A549 (cell line): ENCODE measurements at regions not wholly inside any gene's neighbourhood (a gene's known extent, or its start where the extent isn't known, plus 50 kb on each side); places are given as distances from the start of the nearest gene placed in this dataset.

ENCODE experiments used
- ATAC-seq, 2 experiments: fragments of 200-7000 bp in 1 of 2; fragments of >200 bp in 1 of 2; cut with Nextera tagmentation in 1 of 2; cut with Tn5 transposase in 1 of 2; 3 replicates each; pipeline versions ENCODE4 v1.8.0 to v1.9.1; 2018 to 2020; ENCODE audit warnings: mild to moderate bottlenecking in 1 of 2, moderate library complexity in 1 of 2
- CTCF ChIA-PET: fragments of 300-600 bp; sonication (Branson Sonifier 250); formaldehyde crosslinking; extraction: SDS; loops from one replicate; lab custom pipeline; 2021; ENCODE audit warnings: antibody characterized with exemption, inconsistent platforms; lab: Yijun Ruan, JAX
- POLR2A ChIA-PET: fragments of 350-600 bp; formaldehyde crosslinking; extraction: SDS; loops from one replicate; lab custom pipeline; 2021; ENCODE audit warnings: antibody characterized with exemption, inconsistent platforms; lab: Yijun Ruan, JAX
- DNase-seq, 2 experiments: peaks; one replicate each; pipeline versions ENCODE4 v3.0.0 to v3.0.0-alpha.2; 2011 to 2016; ENCODE audit warnings: low read depth in 1 of 2, low spot score in 1 of 2
- FAIRE-seq: peaks from 2 replicates; lab custom pipeline; 2011; peaks lifted over from hg19 to GRCh38; lab: Jason Lieb, UNC
- H3K27ac ChIP-seq, 2 experiments: fragments of >200 bp; sonication (Bioruptor Twin); formaldehyde crosslinking; 3 replicates each; pipeline ENCODE4 v1.5.1; 2016 to 2017
- H3K4me1 ChIP-seq: fragments of >200 bp; sonication (Bioruptor Twin); formaldehyde crosslinking; 3 replicates; pipeline ENCODE4 v1.6.1; 2016
- H3K4me2 ChIP-seq: fragments of >200 bp; sonication (Bioruptor Twin); formaldehyde crosslinking; 3 replicates; pipeline ENCODE4 v1.6.1; 2016
- H3K4me3 ChIP-seq: fragments of >200 bp; sonication (Bioruptor Twin); formaldehyde crosslinking; 3 replicates; pipeline ENCODE4 v1.5.1; 2016
- H3K9me3 ChIP-seq: fragments of >200 bp; sonication (Bioruptor Twin); formaldehyde crosslinking; 3 replicates; pipeline ENCODE4 v1.6.1; 2016
- BHLHE40 ChIP-seq: IDR thresholded peaks from 2 replicates; pipeline ENCODE4 v1.6.1; 2012; ENCODE audit warnings: low read depth, low read length, inconsistent platforms
- CBX8 ChIP-seq: fragments of 200-600 bp; sonication (generic); IDR thresholded peaks from 2 replicates; pipeline ENCODE4 v1.6.1; 2016
- CEBPB ChIP-seq, 2 experiments: fragments of >200 bp in 1 of 2; sonication (Bioruptor Twin) in 1 of 2; formaldehyde crosslinking in 1 of 2; IDR thresholded peaks; 2 replicates each; pipeline ENCODE4 v1.6.1; 2012 to 2016
- CHD4 ChIP-seq: fragments of 200-600 bp; sonication (generic); IDR thresholded peaks from 2 replicates; pipeline ENCODE4 v1.6.1; 2016; ENCODE audit warnings: antibody characterized with exemption, mild to moderate bottlenecking, borderline replicate concordance
- EP300 ChIP-seq, 2 experiments: fragments of >200 bp; sonication (Bioruptor Twin); formaldehyde crosslinking; IDR thresholded peaks; 2 replicates in 1 of 2; 3 replicates in 1 of 2; pipeline ENCODE4 v1.6.1; 2016 to 2017
- FOSB ChIP-seq: fragments of 250-450 bp; sonication (Bioruptor Pico); IDR thresholded peaks from 2 replicates; pipeline ENCODE4 v1.5.0; 2020; ENCODE audit warnings: mild to moderate bottlenecking, moderate library complexity
- FOXS1 ChIP-seq: fragments of 250-450 bp; sonication (Bioruptor Pico); IDR thresholded peaks from 2 replicates; pipeline ENCODE4 v1.5.0; 2020; ENCODE audit warnings: mild to moderate bottlenecking, moderate library complexity
- GATA3 ChIP-seq: IDR thresholded peaks from 2 replicates; pipeline ENCODE4 v1.6.1; 2012; ENCODE audit warnings: borderline replicate concordance
- HDAC2 ChIP-seq: fragments of 200-600 bp; sonication (generic); IDR thresholded peaks from 2 replicates; pipeline ENCODE4 v1.6.1; 2016
- HES2 ChIP-seq: fragments of >200 bp; sonication (Bioruptor Twin); formaldehyde crosslinking; IDR thresholded peaks from 2 replicates; pipeline ENCODE4 v1.6.1; 2016
- HOXB13 ChIP-seq: fragments of 250-450 bp; sonication (Bioruptor Pico); IDR thresholded peaks from 2 replicates; pipeline ENCODE4 v1.5.0; 2020; ENCODE audit warnings: low read depth, mild to moderate bottlenecking, moderate library complexity
- HOXB5 ChIP-seq: fragments of 250-450 bp; sonication (Bioruptor Pico); IDR thresholded peaks from 2 replicates; pipeline ENCODE4 v1.5.0; 2020; ENCODE audit warnings: mild to moderate bottlenecking, moderate library complexity
- JUN ChIP-seq, 2 experiments: fragments of >200 bp; sonication (Bioruptor Twin); formaldehyde crosslinking; IDR thresholded peaks; 2 replicates in 1 of 2; 3 replicates in 1 of 2; pipeline ENCODE4 v1.6.1; 2016 to 2017
- KDM5A ChIP-seq: fragments of 200-600 bp; sonication (generic); IDR thresholded peaks from 2 replicates; pipeline ENCODE4 v1.6.1; 2016; ENCODE audit warnings: antibody characterized with exemption, mild to moderate bottlenecking
- MAFK ChIP-seq: fragments of 450-650 bp; IDR thresholded peaks from 2 replicates; pipeline ENCODE4 v1.6.1; 2014; ENCODE audit not compliant: partially characterized antibody
- MAZ ChIP-seq: fragments of 150-350 bp; IDR thresholded peaks from 2 replicates; pipeline ENCODE4 v1.6.1; 2014; ENCODE audit warnings: antibody characterized with exemption, low read depth, low read length, borderline replicate concordance
- MYC ChIP-seq: IDR thresholded peaks from 2 replicates; pipeline ENCODE4 v1.6.1; 2012; ENCODE audit warnings: mild to moderate bottlenecking, inconsistent platforms, low read length, improper control_type of control experiment, borderline replicate concordance
- NFE2L2 ChIP-seq: fragments of 150-350 bp; conservative IDR thresholded peaks from 2 replicates; pipeline ENCODE4 v1.6.1; 2014; ENCODE audit warnings: low read length
- NPAS2 ChIP-seq: fragments of 250-450 bp; sonication (Bioruptor Pico); IDR thresholded peaks from 2 replicates; pipeline ENCODE4 v1.8.0; 2022; ENCODE audit warnings: mild to moderate bottlenecking, moderate library complexity, borderline replicate concordance
- PHF8 ChIP-seq: fragments of 200-600 bp; sonication (generic); IDR thresholded peaks from 2 replicates; pipeline ENCODE4 v1.6.1; 2016; ENCODE audit warnings: low read depth, mild to moderate bottlenecking, antibody characterized with exemption, moderate library complexity, borderline replicate concordance
- POLR2A ChIP-seq: IDR thresholded peaks from 2 replicates; pipeline ENCODE4 v1.6.1; 2012; ENCODE audit warnings: mild to moderate bottlenecking, low read length
- RAD21 ChIP-seq, 2 experiments: fragments of >200 bp in 1 of 2; sonication (Bioruptor Twin) in 1 of 2; formaldehyde crosslinking in 1 of 2; IDR thresholded peaks in 1 of 2; conservative IDR thresholded peaks in 1 of 2; 2 replicates in 1 of 2; 3 replicates in 1 of 2; pipeline ENCODE4 v1.6.1; 2012 to 2018; ENCODE audit warnings: inconsistent platforms in 1 of 2
- RARB ChIP-seq: fragments of 250-450 bp; sonication (Bioruptor Pico); IDR thresholded peaks from 2 replicates; pipeline ENCODE4 v1.8.0; 2021; ENCODE audit warnings: mild to moderate bottlenecking, moderate library complexity
- RCOR1 ChIP-seq: fragments of 150-350 bp; IDR thresholded peaks from 2 replicates; pipeline ENCODE4 v1.6.1; 2014; ENCODE audit warnings: antibody characterized with exemption, low read length, low read depth
- RFX5 ChIP-seq: fragments of 450-650 bp; IDR thresholded peaks from 2 replicates; pipeline ENCODE4 v1.7.1; 2014; ENCODE audit warnings: antibody characterized with exemption, mild to moderate bottlenecking, moderate library complexity
- RNF2 ChIP-seq: fragments of 200-600 bp; sonication (generic); IDR thresholded peaks from 2 replicates; pipeline ENCODE4 v1.6.1; 2016; ENCODE audit warnings: low read depth, mild to moderate bottlenecking, antibody characterized with exemption, moderate library complexity, borderline replicate concordance
- SREBF2 ChIP-seq: fragments of 450-650 bp; IDR thresholded peaks from 2 replicates; pipeline ENCODE4 v1.6.1; 2014; ENCODE audit warnings: mild to moderate bottlenecking, moderate library complexity
- TFCP2L1 ChIP-seq: fragments of 250-450 bp; sonication (Bioruptor Pico); IDR thresholded peaks from 2 replicates; pipeline ENCODE4 v1.5.0; 2021; ENCODE audit warnings: mild to moderate bottlenecking
- TP53 ChIP-seq: fragments of 250-450 bp; sonication (Bioruptor Pico); IDR thresholded peaks from 2 replicates; pipeline ENCODE4 v1.5.0; 2021; ENCODE audit warnings: mild to moderate bottlenecking, moderate library complexity
- ZC3H11A ChIP-seq: fragments of 450-650 bp; IDR thresholded peaks from 2 replicates; pipeline ENCODE4 v1.6.1; 2014; ENCODE audit warnings: antibody characterized with exemption, mild to moderate bottlenecking
- ZFP36 ChIP-seq: fragments of 450-650 bp; IDR thresholded peaks from 2 replicates; pipeline ENCODE4 v1.6.1; 2014; ENCODE audit warnings: borderline replicate concordance; ENCODE audit not compliant: partially characterized antibody
- WGBS: methylation state at CpG from one replicate; pipeline ENCODE4 v1.1.6; 2017; ENCODE audit errors: missing lambda C conversion rate; 5-methylcytosine and 5-hydroxymethylcytosine counted together

DNA sequence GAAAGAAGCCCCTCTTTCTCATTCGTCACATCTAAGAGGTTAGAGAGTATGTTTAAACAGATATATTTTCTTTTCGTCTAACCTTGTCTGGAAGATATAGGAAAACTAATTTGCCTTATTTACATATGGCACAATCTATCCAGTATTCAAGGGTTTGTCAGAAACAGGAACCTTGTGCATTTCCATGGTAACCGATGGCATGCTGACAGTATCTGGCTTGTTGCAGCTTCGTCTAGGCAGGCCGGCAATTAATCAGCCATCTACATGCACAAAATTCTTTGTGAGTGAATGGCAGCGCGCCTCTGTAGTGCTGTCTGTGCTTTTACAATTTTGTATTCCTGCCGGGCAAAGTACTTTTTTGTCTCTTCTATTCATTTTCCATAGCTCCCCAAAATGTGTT, 294.0 kb upstream of the SOX2 start (continued):
- TF ChIP-seq PHF8, result no peak
- TF ChIP-seq, all 56 proteins: peak for 0

GRCh38 chr3:181410870-181411269, 300.9 kb upstream of the SOX2 start:
- 72% methylated on average over 4 of the region's 4 CpGs for WGBS

DNA sequence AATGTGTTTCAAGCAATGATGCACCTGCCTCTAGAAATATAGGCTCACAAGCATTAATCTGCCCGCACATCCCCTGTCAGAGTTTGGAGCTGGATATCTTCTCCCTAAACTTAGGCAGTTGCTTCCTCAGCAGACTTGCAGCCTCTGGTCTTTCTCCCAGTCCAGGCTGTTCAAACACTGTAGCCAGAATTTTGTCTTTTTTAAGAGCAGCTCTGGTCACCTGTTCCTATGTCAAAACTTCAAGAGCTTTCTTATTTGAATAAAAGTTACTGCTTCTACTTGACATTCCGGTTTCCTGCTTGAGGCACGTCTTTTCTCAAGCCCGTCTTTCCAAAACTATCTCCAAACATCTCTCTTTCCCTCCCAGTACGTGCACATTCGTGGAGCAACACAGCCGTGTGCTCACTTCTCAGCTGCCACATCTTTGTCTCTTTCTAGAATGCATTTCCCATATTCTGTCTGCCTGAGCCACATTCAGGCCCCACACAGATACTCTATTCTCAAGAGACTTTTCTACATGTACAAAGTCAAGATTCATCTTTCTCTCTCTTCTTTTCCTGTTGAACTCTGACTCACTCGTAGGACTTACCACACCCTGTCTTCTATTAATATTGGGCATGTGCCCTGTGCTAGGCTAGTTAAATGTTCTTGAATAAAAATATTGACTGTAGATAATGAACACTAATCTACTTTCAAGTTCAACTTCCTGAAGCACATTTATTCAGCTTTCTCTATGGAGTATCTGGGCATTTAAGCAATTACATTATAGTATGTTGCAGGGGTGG, 307.7 kb upstream of the SOX2 start:
- no peak overlapping the region for H3K27ac ChIP-seq
- WGBS, result 13% methylated on average over 8 of the region's 8 CpGs
- no peak overlapping the region for H3K4me3 ChIP-seq
- no peak overlapping the region for H3K4me2 ChIP-seq
- no peaks in the 10 kb centered on the region for H3K9me3 ChIP-seq
- ChIA-PET CTCF (no interaction called here), POLR2A (no interaction called here)
- DNase-seq (no peak), FAIRE-seq (no peak), ATAC-seq (no peak)
- no peaks in the 10 kb centered on the region for H3K4me1 ChIP-seq
- TF ChIP-seq RAD21 (conservative IDR thresholded peaks at IDR 0.05 in 1 of 2, IDR thresholded peaks at IDR 0.05 in 1 of 2), result no peak
- TF ChIP-seq HES2, result no peak
- no peak for TF ChIP-seq CBX8
- TF ChIP-seq NPAS2, result no peak
- no peak for TF ChIP-seq RCOR1
- TF ChIP-seq NFE2L2, result no peak
- no peak for TF ChIP-seq MAFK
- no peak for TF ChIP-seq GATA3
- TF ChIP-seq ZFP36, result no peak
- TF ChIP-seq JUN (IDR thresholded peaks at IDR 0.05), result no peak
- TF ChIP-seq TP53 (CRISPR knock-in tag), result no peak
- no peak for TF ChIP-seq TFCP2L1
- TF ChIP-seq RARB (CRISPR knock-in tag), result no peak
- no peak for TF ChIP-seq BHLHE40

More at GRCh38 chr3:181410870-181411269, 300.9 kb upstream of the SOX2 start:
- no peak for DNase-seq
- CTCF ChIA-PET, result no interaction called here
- no peaks in the 10 kb centered on the region for H3K9me3 ChIP-seq
- TF ChIP-seq HDAC2 (no peak), SREBF2 (no peak), GATA3 (no peak), KDM5A (no peak), CBX8 (no peak), HOXB5 (CRISPR knock-in tag) (no peak), BHLHE40 (no peak), RFX5 (no peak)
- no peak for FAIRE-seq
- no peak overlapping the region for H3K4me2 ChIP-seq
- POLR2A ChIA-PET, result no interaction called here
- no peak for ATAC-seq
- no peaks in the 10 kb centered on the region for H3K4me1 ChIP-seq
- H3K27ac ChIP-seq, result no peak overlapping the region
- H3K4me3 ChIP-seq, result no peak overlapping the region

DNA sequence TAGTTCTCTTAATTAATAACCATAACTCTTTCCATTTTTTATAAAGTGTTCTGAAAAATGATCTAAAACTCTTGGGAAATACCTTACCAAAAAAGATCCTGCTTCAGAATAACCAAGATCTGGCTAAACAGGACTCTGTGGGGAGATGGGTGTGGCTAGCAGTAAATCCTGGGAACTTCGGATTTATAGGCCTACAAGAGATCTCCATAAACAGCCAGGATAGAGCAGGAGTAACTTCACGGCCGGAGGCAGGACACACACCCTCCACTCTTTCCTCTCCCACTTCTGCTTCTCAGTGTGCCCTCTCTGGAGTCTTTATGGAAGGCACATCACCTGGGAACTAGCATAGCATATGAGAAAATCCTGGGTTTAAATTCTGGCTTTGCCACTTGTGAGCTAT, 309.4 kb upstream of the SOX2 start:
- H3K9me3 ChIP-seq, result no peaks in the 10 kb centered on the region
- POLR2A ChIA-PET, result no interaction called here
- TF ChIP-seq RARB (CRISPR knock-in tag) (no peak), EP300 (IDR thresholded peaks at IDR 0.05) (no peak), POLR2A (no peak), NPAS2 (no peak), MYC (no peak), CEBPB (IDR thresholded peaks at IDR 0.05) (no peak), RCOR1 (no peak), HOXB13 (CRISPR knock-in tag) (no peak), FOSB (CRISPR knock-in tag) (no peak), MAZ (no peak), FOXS1 (no peak), TP53 (CRISPR knock-in tag) (no peak), ZC3H11A (no peak), CHD4 (no peak), JUN (IDR thresholded peaks at IDR 0.05) (no peak), CBX8 (no peak), RNF2 (no peak), BHLHE40 (no peak)
- FAIRE-seq (no peak), ATAC-seq (no peak), DNase-seq (no peak)
- no peak overlapping the region for H3K4me2 ChIP-seq
- H3K27ac ChIP-seq, result no peak overlapping the region
- 3% methylated on average over 3 of the region's 3 CpGs for WGBS
- no peak overlapping the region for H3K4me3 ChIP-seq
- H3K4me1 ChIP-seq, result no peaks in the 10 kb centered on the region
- CTCF ChIA-PET, result no interaction called here
